DND-41 (cell line): ENCODE measurements at regions not wholly inside any gene's neighbourhood (a gene's known extent, or its start where the extent isn't known, plus 50 kb on each side); places are given as distances from the start of the nearest gene placed in this dataset.

Source experiments
- EZH2 ChIP-seq: IDR thresholded peaks from 3 replicates; pipeline ENCODE4 v1.6.1; 2012; ENCODE audit warnings: borderline replicate concordance, low read depth, mild to moderate bottlenecking, moderate library complexity, low read length, inconsistent platforms; ENCODE audit not compliant: severe bottlenecking
- TF ChIP-seq, protein P1 (sequence below): IDR thresholded peaks from 2 replicates; pipeline ENCODE4 v1.5.1; 2012; ENCODE audit warnings: borderline replicate concordance, low read length, moderate library complexity, mild to moderate bottlenecking; ENCODE audit not compliant: poor library complexity, severe bottlenecking; ENCODE audit errors: extremely low read depth

DNA sequence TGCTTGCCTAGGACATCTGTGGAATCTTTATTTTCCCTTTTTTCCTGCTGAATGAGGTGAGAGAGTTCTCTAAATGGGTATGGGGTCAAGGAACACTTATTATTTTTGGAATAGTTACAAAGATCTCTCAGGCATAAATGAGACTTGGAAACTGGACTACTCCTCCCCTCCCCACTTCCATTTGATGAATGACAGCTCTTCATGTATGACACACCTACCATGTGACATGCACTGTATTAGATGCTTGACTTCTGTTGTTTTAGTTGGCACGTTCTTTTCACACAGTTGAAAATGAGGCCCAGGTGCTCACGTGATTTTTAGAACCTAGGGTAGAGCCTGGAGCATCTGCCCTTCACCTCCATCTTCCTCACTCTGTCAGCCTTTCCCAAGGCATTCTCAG is 62.4 kb downstream of the VCPKMT start:
- no peak for TF ChIP-seq EZH2
- TF ChIP-seq, protein P1, sequence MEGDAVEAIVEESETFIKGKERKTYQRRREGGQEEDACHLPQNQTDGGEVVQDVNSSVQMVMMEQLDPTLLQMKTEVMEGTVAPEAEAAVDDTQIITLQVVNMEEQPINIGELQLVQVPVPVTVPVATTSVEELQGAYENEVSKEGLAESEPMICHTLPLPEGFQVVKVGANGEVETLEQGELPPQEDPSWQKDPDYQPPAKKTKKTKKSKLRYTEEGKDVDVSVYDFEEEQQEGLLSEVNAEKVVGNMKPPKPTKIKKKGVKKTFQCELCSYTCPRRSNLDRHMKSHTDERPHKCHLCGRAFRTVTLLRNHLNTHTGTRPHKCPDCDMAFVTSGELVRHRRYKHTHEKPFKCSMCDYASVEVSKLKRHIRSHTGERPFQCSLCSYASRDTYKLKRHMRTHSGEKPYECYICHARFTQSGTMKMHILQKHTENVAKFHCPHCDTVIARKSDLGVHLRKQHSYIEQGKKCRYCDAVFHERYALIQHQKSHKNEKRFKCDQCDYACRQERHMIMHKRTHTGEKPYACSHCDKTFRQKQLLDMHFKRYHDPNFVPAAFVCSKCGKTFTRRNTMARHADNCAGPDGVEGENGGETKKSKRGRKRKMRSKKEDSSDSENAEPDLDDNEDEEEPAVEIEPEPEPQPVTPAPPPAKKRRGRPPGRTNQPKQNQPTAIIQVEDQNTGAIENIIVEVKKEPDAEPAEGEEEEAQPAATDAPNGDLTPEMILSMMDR = no peak
